PC-9 (cell line): ENCODE measurements at regions not wholly inside any gene's neighbourhood (a gene's known extent, or its start where the extent isn't known, plus 50 kb on each side); places are given as distances from the start of the nearest gene placed in this dataset.

Source experiments
- BruUV-seq: library from RNA; stranded (reverse); fragments of 400-500 nt; replicated peaks from 2 replicates; lab custom pipeline; 2021; lab: Mats Ljungman, UMichigan
- CTCF ChIA-PET: fragments of 300-600 bp; sonication (Branson Sonifier 250); formaldehyde crosslinking; loops from one replicate; lab custom pipeline; 2022; ENCODE audit warnings: antibody characterized with exemption; lab: Charles Lee
- POLR2A ChIA-PET: fragments of 300-600 bp; sonication (Branson Sonifier 250); formaldehyde crosslinking; loops from one replicate; lab custom pipeline; 2022; ENCODE audit warnings: antibody characterized with exemption; ENCODE audit not compliant: unreplicated experiment; lab: Charles Lee
- DNase-seq, 2 experiments: peaks; one replicate each; pipeline versions ENCODE4 v3.0.0 to v3.0.0-alpha.2; 2015 to 2022; ENCODE audit warnings: mixed read lengths in 1 of 2
- H2AFZ ChIP-seq: fragments of 200-600 bp; sonication (generic); 2 replicates; pipeline ENCODE4 v1.8.1; 2017; ENCODE audit warnings: antibody characterized with exemption
- H3F3A ChIP-seq: fragments of 200-600 bp; sonication (generic); 2 replicates; pipeline ENCODE4 v1.8.1; 2017; ENCODE audit warnings: antibody characterized with exemption, mild to moderate bottlenecking, low read depth; ENCODE audit not compliant: insufficient read depth
- H3K27ac ChIP-seq: fragments of 200-600 bp; sonication (generic); 2 replicates; pipeline ENCODE4 v1.6.1; 2016; ENCODE audit warnings: mixed run types
- H3K27me3 ChIP-seq: fragments of 200-600 bp; sonication (generic); 2 replicates; pipeline ENCODE4 v1.6.1; 2016; ENCODE audit warnings: low read depth, mixed run types; ENCODE audit not compliant: insufficient read depth
- H3K36me3 ChIP-seq: fragments of 200-600 bp; sonication (generic); 2 replicates; pipeline ENCODE4 v1.6.1; 2016; ENCODE audit warnings: low read depth, mixed run types
- H3K4me1 ChIP-seq: fragments of 200-600 bp; sonication (generic); replicated peaks from 2 replicates; pipeline ENCODE4 v1.6.1; 2016; ENCODE audit warnings: mixed run types; ENCODE audit not compliant: insufficient read depth
- H3K4me2 ChIP-seq: fragments of 200-600 bp; sonication (generic); 2 replicates; pipeline ENCODE4 v1.6.1; 2017; ENCODE audit warnings: mixed run types
- H3K4me3 ChIP-seq: fragments of 200-600 bp; sonication (generic); 2 replicates; pipeline ENCODE4 v1.6.1; 2016; ENCODE audit warnings: mixed run types
- H3K79me2 ChIP-seq: fragments of 200-600 bp; sonication (generic); 2 replicates; pipeline ENCODE4 v1.6.1; 2017; ENCODE audit warnings: low read depth, mixed run types
- H3K9me2 ChIP-seq: fragments of 200-600 bp; sonication (generic); 2 replicates; pipeline ENCODE4 v1.8.1; 2017; ENCODE audit warnings: mild to moderate bottlenecking; ENCODE audit not compliant: insufficient read depth
- H3K9me3 ChIP-seq: fragments of 200-600 bp; sonication (generic); 2 replicates; pipeline ENCODE4 v1.8.1; 2016; ENCODE audit warnings: low read depth; ENCODE audit not compliant: insufficient read depth
- H4K20me1 ChIP-seq: fragments of 200-600 bp; sonication (generic); 2 replicates; pipeline ENCODE4 v1.8.1; 2017; ENCODE audit not compliant: insufficient read depth
- CTCF ChIP-seq: fragments of 200-600 bp; sonication (generic); conservative IDR thresholded peaks from 2 replicates; pipeline ENCODE4 v1.6.1; 2017; ENCODE audit warnings: mixed run types, antibody characterized with exemption, mild to moderate bottlenecking, moderate library complexity
- EZH2 ChIP-seq: fragments of 200-600 bp; sonication (generic); IDR thresholded peaks from 2 replicates; pipeline ENCODE4 v1.8.0; 2017; ENCODE audit warnings: antibody characterized with exemption, low read depth
- intact Hi-C: fragments of 100-400 bp; cut with micrococcal nuclease; formaldehyde crosslinking; loops from one replicate; pipeline ENCODE4 v1.10.0; 2022; ENCODE audit not compliant: unreplicated experiment

- Histone ChIP-seq H3K27me3 (no peaks in the 10 kb centered on the region), H3K4me2 (no peak overlapping the region), H2AFZ (no peak overlapping the region), H4K20me1 (no peaks in the 10 kb centered on the region), H3K4me3 (no peak overlapping the region), H3K9me3 (no peaks in the 10 kb centered on the region), H3K4me1 (no peaks in the 10 kb centered on the region), H3K36me3 (no peaks in the 10 kb centered on the region), H3K9me2 (no peaks in the 10 kb centered on the region), H3K79me2 (no peaks in the 10 kb centered on the region), H3F3A (no peaks in the 10 kb centered on the region), H3K27ac (no peak overlapping the region)
- BruUV-seq, result no TSS peak
- POLR2A ChIA-PET, result no interaction called here
- no peak for DNase-seq
- intact Hi-C loops, result no loop called here
- TF ChIP-seq EZH2, result no peak
- no peak for TF ChIP-seq CTCF
- CTCF ChIA-PET, result no interaction called here
These were observed 89.3 kb upstream of the AHI1 start for GRCh38 chr6:135586844-135587243.

GRCh38 chr6:135592276-135592675 lies 94.7 kb upstream of the AHI1 start:
- Histone ChIP-seq H4K20me1 (no peaks in the 10 kb centered on the region), H3K4me3 (no peak overlapping the region), H3K4me1 (no peaks in the 10 kb centered on the region), H3K36me3 (no peaks in the 10 kb centered on the region), H3K9me2 (no peaks in the 10 kb centered on the region), H3F3A (no peaks in the 10 kb centered on the region; the same call in 1 of the 2 replicates), H3K27ac (no peak overlapping the region), H3K9me3 (no peaks in the 10 kb centered on the region), H3K79me2 (no peaks in the 10 kb centered on the region), H3K27me3 (no peaks in the 10 kb centered on the region), H3K4me2 (no peak overlapping the region), H2AFZ (no peak overlapping the region)
- no TSS peak for BruUV-seq
- ChIA-PET CTCF (no interaction called here), POLR2A (no interaction called here)
- TF ChIP-seq CTCF, result no peak
- no peak for TF ChIP-seq EZH2
- intact Hi-C loops, result no loop called here
- DNase-seq, result no peak

- Histone ChIP-seq H3K9me2 (no peaks in the 10 kb centered on the region), H3K27me3 (no peaks in the 10 kb centered on the region), H3K4me3 (no peak overlapping the region), H3K36me3 (no peaks in the 10 kb centered on the region), H3K27ac (no peak overlapping the region), H3K9me3 (no peaks in the 10 kb centered on the region), H3F3A (no peaks in the 10 kb centered on the region; the same call in 1 of the 2 replicates), H3K4me1 (no peaks in the 10 kb centered on the region), H2AFZ (no peak overlapping the region), H3K4me2 (no peak overlapping the region), H4K20me1 (no peaks in the 10 kb centered on the region), H3K79me2 (no peaks in the 10 kb centered on the region)
- CTCF ChIA-PET, result no interaction called here
- intact Hi-C loops, result no loop called here
- DNase-seq, result no peak
- TF ChIP-seq CTCF (no peak), EZH2 (no peak)
- BruUV-seq, result no TSS peak
- POLR2A ChIA-PET, result no interaction called here
These were observed 96.5 kb upstream of the AHI1 start for GRCh38 chr6:135594000-135594399.
